Hepatocyte (in vitro differentiated cells): ENCODE measurements at regions not wholly inside any gene's neighbourhood (a gene's known extent, or its start where the extent isn't known, plus 50 kb on each side); places are given as distances from the start of the nearest gene placed in this dataset.

Experiments
- DNase-seq: peaks from one replicate; pipeline ENCODE4 v3.0.0-alpha.2; 2016; ENCODE audit warnings: low spot score
- H2AFZ ChIP-seq: fragments of 200-600 bp; sonication (generic); 2 replicates; pipeline ENCODE4 v1.6.0; 2016; ENCODE audit warnings: antibody characterized with exemption, mild to moderate bottlenecking
- H3K27ac ChIP-seq: fragments of 200-600 bp; sonication (generic); 2 replicates; pipeline ENCODE4 v1.5.1; 2016; ENCODE audit warnings: mild to moderate bottlenecking
- H3K27me3 ChIP-seq: fragments of 200-600 bp; sonication (generic); 2 replicates; pipeline ENCODE4 v1.6.1; 2016
- H3K36me3 ChIP-seq: fragments of 200-600 bp; sonication (generic); replicated peaks from 2 replicates; pipeline ENCODE4 v1.5.1; 2016; ENCODE audit warnings: low read depth; ENCODE audit not compliant: insufficient read depth
- H3K4me1 ChIP-seq: fragments of 200-600 bp; sonication (generic); 2 replicates; pipeline ENCODE4 v1.5.1; 2016; ENCODE audit warnings: mild to moderate bottlenecking, moderate library complexity; ENCODE audit not compliant: insufficient read depth
- H3K4me2 ChIP-seq: fragments of 200-600 bp; sonication (generic); 2 replicates; pipeline ENCODE4 v1.6.0; 2016
- H3K4me3 ChIP-seq: fragments of 200-600 bp; sonication (generic); 2 replicates; pipeline ENCODE4 v1.5.1; 2016; ENCODE audit warnings: mild to moderate bottlenecking
- H3K79me2 ChIP-seq: fragments of 200-600 bp; sonication (generic); 2 replicates; pipeline ENCODE4 v1.6.0; 2017; ENCODE audit warnings: mild to moderate bottlenecking
- H3K9me2 ChIP-seq: fragments of 200-600 bp; sonication (generic); replicated peaks from 2 replicates; pipeline ENCODE4 v1.6.0; 2017; ENCODE audit warnings: mild to moderate bottlenecking; ENCODE audit not compliant: insufficient read depth
- H3K9me3 ChIP-seq: fragments of 200-600 bp; sonication (generic); 2 replicates; pipeline ENCODE4 v1.5.1; 2016; ENCODE audit warnings: low read depth, mild to moderate bottlenecking
- H4K20me1 ChIP-seq: fragments of 200-600 bp; sonication (generic); 2 replicates; pipeline ENCODE4 v1.6.0; 2016; ENCODE audit warnings: mild to moderate bottlenecking; ENCODE audit not compliant: insufficient read depth, poor library complexity, severe bottlenecking
- EZH2 ChIP-seq: fragments of 200-600 bp; sonication (generic); IDR thresholded peaks from 2 replicates; pipeline ENCODE4 v1.6.1; 2016; ENCODE audit warnings: antibody characterized with exemption, mild to moderate bottlenecking, borderline replicate concordance
- EZH2phosphoT487 ChIP-seq: fragments of 200-600 bp; sonication (generic); IDR thresholded peaks from one replicate; pipeline ENCODE4 v1.6.1; 2018; ENCODE audit warnings: antibody characterized with exemption, mild to moderate bottlenecking, low read depth, moderate library complexity; ENCODE audit not compliant: unreplicated experiment, severe bottlenecking
- WGBS: methylation state at CpG from one replicate; pipeline ENCODE4 v1.1.6; 2016; ENCODE audit warnings: low lambda C conversion rate; ENCODE audit errors: missing lambda C conversion rate; 5-methylcytosine and 5-hydroxymethylcytosine counted together
- TF ChIP-seq, protein P1 (sequence below): fragments of 200-600 bp; sonication (generic); IDR thresholded peaks from 2 replicates; pipeline ENCODE4 v1.5.1; 2016; ENCODE audit warnings: antibody characterized with exemption, mild to moderate bottlenecking; ENCODE audit not compliant: poor library complexity

DNA sequence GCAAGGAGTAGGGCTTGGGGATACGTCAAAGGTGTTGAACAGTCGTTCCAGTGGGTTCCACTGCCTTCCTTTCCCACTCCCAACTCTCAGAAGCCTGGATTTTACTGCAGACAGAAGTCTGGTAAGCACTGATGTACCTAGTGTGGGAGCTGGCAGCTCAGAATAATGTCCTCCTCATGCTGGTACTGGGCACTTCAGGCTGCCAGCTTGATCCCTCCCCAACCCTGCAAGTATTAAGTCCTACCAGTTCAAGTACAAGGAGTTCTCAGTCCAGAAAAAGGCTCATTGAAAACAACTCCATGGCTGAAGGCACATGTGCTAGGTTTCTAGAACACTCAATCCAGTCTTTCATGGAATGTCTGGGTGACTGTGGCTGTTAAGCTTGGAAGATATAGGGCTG is 304.3 kb downstream of the NUAK1 start:
- H3K27me3 ChIP-seq = no peaks in the 10 kb centered on the region
- H3K36me3 ChIP-seq = no peaks in the 10 kb centered on the region
- no peaks in the 10 kb centered on the region for H3K79me2 ChIP-seq
- H3K4me2 ChIP-seq = no peak overlapping the region
- H3K27ac ChIP-seq = no peak overlapping the region
- no peaks in the 10 kb centered on the region for H4K20me1 ChIP-seq
- H3K9me3 ChIP-seq = no peaks in the 10 kb centered on the region
- no peak overlapping the region for H3K4me3 ChIP-seq
- no peaks in the 10 kb centered on the region for H3K9me2 ChIP-seq
- H3K4me1 ChIP-seq = no peaks in the 10 kb centered on the region
- WGBS = 94% methylated on average over 2 of the region's 2 CpGs
- TF ChIP-seq EZH2 = no peak
- TF ChIP-seq, protein P1, sequence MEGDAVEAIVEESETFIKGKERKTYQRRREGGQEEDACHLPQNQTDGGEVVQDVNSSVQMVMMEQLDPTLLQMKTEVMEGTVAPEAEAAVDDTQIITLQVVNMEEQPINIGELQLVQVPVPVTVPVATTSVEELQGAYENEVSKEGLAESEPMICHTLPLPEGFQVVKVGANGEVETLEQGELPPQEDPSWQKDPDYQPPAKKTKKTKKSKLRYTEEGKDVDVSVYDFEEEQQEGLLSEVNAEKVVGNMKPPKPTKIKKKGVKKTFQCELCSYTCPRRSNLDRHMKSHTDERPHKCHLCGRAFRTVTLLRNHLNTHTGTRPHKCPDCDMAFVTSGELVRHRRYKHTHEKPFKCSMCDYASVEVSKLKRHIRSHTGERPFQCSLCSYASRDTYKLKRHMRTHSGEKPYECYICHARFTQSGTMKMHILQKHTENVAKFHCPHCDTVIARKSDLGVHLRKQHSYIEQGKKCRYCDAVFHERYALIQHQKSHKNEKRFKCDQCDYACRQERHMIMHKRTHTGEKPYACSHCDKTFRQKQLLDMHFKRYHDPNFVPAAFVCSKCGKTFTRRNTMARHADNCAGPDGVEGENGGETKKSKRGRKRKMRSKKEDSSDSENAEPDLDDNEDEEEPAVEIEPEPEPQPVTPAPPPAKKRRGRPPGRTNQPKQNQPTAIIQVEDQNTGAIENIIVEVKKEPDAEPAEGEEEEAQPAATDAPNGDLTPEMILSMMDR = no peak
- TF ChIP-seq EZH2phosphoT487 = no peak
- no peak for DNase-seq
- no peak overlapping the region for H2AFZ ChIP-seq

DNA sequence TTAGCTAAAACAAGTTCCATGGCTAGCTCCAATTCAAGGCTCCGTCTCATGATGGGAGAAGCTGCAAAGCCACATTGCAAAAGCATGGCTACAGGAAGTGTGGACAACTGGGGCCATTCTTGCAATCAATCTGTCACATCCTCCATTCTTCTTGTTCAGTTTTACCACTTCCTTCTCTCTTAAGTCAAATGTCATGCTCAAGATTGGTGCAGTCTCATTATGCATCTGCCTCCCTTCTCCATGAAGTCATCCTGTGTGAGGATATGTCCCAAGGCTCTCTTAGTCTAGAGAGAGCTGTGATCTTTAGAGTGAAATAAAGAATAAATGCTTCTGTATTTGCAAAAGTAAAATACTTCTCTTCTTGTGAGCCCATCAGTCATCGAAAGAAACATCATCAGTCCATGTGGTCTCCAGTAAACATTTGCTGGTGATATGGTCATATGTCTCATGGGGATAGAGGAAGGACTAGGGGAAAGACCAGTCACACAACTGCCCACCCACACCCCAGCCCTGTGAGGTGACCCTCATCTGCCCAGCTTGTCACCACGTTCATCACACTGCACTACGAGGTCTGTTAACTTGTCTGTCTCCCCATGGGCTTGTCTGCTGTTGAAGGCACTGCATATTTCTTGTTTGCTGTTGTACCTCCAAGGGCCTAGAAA is 303.0 kb downstream of the NUAK1 start:
- no peak overlapping the region for H3K4me2 ChIP-seq
- no peaks in the 10 kb centered on the region for H3K36me3 ChIP-seq
- no peaks in the 10 kb centered on the region for H3K27me3 ChIP-seq
- H3K4me1 ChIP-seq = no peaks in the 10 kb centered on the region
- no peak for DNase-seq
- no peak overlapping the region for H3K27ac ChIP-seq
- H3K9me2 ChIP-seq = no peaks in the 10 kb centered on the region
- H4K20me1 ChIP-seq = no peaks in the 10 kb centered on the region
- H3K4me3 ChIP-seq = no peak overlapping the region
- no peak for TF ChIP-seq EZH2phosphoT487
- H3K9me3 ChIP-seq = no peaks in the 10 kb centered on the region
- H2AFZ ChIP-seq = no peak overlapping the region
- 91% methylated on average over 4 of the region's 4 CpGs for WGBS
- H3K79me2 ChIP-seq = no peaks in the 10 kb centered on the region

DNA sequence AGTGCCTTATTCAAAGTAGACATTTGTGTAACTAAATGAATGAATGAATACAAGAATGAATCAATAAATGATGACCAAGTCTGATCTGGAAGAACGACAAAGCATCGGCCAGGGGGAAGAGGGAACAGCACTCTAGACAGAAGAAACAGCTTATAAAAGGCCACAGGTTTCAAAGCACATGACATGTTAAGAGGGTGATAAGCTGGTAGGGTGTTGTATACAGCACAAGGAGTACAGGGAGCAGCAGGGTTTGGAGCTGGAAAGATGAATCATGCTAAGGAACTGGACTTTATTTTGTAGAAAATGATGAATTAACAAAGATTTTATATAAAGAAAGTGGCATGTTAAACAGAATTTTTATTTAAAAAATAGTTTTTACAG is 302.5 kb downstream of the NUAK1 start:
- DNase-seq = no peak
- no peaks in the 10 kb centered on the region for H3K79me2 ChIP-seq
- H2AFZ ChIP-seq = no peak overlapping the region
- H3K4me3 ChIP-seq = no peak overlapping the region
- no peaks in the 10 kb centered on the region for H3K4me1 ChIP-seq
- H3K9me3 ChIP-seq = no peaks in the 10 kb centered on the region
- TF ChIP-seq, protein P1 = no peak
- no peak for TF ChIP-seq EZH2phosphoT487
- no peak for TF ChIP-seq EZH2
- H3K36me3 ChIP-seq = no peaks in the 10 kb centered on the region
- WGBS = 67% methylated on average over 2 of the region's 2 CpGs
- no peaks in the 10 kb centered on the region for H3K27me3 ChIP-seq
- H3K4me2 ChIP-seq = no peak overlapping the region
- no peak overlapping the region for H3K27ac ChIP-seq
- H4K20me1 ChIP-seq = no peaks in the 10 kb centered on the region
- H3K9me2 ChIP-seq = no peaks in the 10 kb centered on the region

DNA sequence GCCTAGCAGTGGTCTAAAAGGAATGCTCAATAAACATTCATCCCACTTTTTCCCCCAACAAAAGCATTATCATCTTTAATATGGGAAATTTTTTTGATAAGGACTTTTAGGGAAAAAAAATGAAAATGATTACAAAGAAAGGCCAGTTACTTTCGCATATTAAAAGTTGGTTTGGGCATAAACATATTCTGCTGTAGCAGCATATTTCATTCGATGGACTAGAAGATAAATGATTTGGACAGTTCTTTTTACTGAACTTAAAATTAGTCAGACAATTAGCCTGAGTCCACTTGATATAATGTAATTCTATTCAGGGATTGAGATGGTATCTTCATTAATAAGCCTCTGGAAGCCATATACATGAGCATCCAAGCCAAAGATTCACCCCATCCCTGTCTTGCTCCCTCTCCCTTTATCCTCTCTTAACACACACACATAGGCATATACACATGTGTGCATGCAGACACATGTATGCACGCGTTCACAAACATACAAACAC is 299.1 kb downstream of the NUAK1 start:
- Histone ChIP-seq H3K4me1 (no peaks in the 10 kb centered on the region), H3K4me2 (no peak overlapping the region), H3K27ac (no peak overlapping the region), H3K4me3 (no peak overlapping the region), H3K9me2 (no peaks in the 10 kb centered on the region), H2AFZ (no peak overlapping the region), H3K27me3 (no peaks in the 10 kb centered on the region), H3K9me3 (no peaks in the 10 kb centered on the region), H3K36me3 (no peaks in the 10 kb centered on the region), H3K79me2 (no peaks in the 10 kb centered on the region), H4K20me1 (no peaks in the 10 kb centered on the region)
- DNase-seq = no peak
- 97% methylated on average over 4 of the region's 4 CpGs for WGBS
- TF ChIP-seq, protein P1 = no peak
- TF ChIP-seq EZH2 = no peak
- no peak for TF ChIP-seq EZH2phosphoT487
